ENCODE measurements at regions not wholly inside any gene's neighbourhood (a gene's known extent, or its start where the extent isn't known, plus 50 kb on each side); places are given as distances from the start of the nearest gene placed in this dataset.

DNA sequence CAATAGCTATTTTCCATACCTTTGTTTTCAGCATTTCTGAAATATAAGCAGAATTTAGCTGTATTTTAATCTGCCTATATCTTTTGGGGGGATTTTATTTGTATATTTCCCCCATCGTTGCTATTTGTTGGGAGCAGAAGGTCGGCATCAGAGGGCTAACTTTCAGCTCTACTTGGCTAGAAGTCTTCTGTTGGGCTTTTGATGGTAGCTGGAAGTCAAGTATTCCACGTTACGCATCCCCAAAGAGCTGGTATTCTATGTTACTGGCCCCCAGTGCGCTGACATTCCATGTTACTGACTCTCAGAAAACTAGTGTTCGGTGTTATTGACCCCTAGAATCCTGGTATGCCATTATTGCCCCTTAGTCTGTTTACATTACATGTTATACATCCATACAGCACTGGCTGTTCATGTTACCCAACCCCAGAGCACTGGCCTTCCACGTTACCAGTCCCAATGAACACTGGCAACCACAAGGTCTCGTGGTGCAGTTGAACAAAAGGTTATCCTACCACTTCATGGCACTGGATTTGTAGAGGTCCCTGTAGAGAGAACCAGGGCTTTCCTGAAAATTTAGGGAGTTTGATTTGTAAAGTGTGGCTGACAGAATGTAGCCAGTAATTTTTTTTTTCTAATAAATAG is 278.1 kb upstream of the CD180 start:
- no peak for DNase-seq (ENCODE audit: low read depth in 2 of 2)

DNA sequence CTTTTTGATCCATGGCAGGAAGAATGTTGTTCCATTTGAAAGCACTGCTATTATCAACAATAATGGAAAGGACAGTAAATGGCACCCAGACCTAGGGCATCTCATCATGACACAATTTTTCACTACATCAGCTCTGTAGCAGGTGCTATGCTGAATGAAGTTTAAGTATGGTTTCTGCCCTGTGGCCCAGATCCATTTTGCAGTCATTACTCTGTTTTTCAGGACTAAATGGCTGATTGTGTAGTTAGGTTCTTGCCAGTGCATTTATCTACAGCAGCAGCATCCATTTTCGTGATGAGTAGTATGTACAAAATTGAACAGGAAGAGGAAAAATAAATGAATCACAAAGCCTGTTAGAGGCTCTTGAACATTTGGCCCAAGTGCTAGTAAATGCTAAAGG is 270.5 kb upstream of the CD180 start:
- DNase-seq (ENCODE audit: low read depth in 2 of 2), result no peak

DNA sequence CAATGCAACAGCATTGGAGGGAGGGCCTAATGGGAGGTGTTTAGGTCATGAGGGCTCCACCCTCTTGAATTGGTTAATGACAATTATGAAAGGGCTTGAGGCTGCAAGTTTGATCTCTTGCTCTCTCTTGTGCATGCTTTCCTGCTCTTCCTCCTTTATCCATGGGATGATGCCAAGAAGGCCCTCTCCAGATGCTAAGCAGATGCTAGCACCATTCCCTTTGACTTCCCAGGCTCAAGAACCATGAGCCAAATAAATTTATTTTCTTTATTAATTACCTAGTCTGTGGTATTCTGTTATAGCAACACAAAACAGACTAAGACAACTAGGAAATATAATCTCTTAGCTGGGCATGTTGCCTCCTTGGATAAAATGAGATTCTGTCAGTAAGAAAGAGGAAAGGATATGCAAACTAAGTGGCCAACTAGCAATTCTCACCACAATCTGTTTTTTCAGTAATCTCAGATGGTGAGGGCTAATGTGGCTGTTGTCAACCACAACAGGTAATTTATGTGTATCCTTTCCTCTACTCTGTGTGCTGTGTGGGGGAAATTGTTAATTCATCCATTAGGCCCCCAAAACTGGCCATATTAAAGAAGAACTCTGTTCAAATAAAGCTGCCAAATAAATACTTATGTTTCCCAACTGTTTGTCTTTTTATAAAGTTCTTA is 269.1 kb upstream of the CD180 start:
- DNase-seq (ENCODE audit: low read depth in 2 of 2), result no peak

- DNase-seq (ENCODE audit: low read depth in 2 of 2), result no peak
Observed at GRCh38 chr5:67462147-67462546, 265.5 kb upstream of the CD180 start.

- no peak for DNase-seq (ENCODE audit: low read depth in 2 of 2)
Observed at GRCh38 chr5:67459253-67459652, 262.7 kb upstream of the CD180 start.

- no peak for DNase-seq (ENCODE audit: low read depth in 2 of 2)
Observed at GRCh38 chr5:67455970-67456369, 259.4 kb upstream of the CD180 start.

GRCh38 chr5:67454957-67455561 is 258.5 kb upstream of the CD180 start:
- no peak for DNase-seq (ENCODE audit: low read depth in 2 of 2)

DNA sequence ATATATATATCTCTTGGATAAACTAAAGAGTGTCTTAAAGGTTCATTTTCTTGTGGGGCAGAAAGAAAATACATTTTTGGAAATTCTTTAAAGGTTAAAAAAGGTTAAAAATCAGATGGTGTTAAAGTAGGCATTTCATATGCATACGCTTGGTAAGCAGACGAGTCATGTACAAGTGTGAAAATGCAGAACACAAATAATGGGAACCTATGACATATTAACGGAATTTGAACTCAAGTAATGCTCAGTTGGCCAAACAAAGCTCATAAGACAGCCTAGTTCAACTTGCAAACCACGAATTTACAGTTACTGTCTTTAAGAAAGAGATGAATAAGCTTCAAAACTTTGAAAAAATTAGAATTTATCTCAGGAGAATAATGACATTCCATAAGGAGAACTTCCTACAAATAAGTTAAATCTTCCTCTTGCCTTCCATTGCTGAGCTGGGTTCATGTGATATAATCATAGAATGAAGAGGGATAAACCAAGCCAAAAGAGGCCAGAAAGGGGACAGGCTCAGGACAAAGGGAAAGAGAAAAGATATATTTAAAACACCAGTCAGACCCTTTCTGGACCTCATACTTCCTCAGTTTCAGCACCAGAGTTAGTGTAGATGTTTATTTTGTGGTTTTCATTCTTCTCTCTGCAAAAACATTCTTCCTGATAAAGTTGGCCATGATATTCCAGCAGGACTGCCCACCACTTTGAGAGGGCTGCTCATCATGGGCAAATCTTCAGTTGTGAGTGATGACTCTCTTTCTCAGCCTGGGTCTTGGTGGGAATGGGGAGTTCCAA is 256.7 kb upstream of the CD180 start:
- no peak for DNase-seq (ENCODE audit: low read depth in 2 of 2)

- no peak for DNase-seq (ENCODE audit: low read depth in 2 of 2)
Observed at GRCh38 chr5:67451640-67452279, 255.2 kb upstream of the CD180 start.

- DNase-seq (ENCODE audit: low read depth in 2 of 2), result no peak
Observed at GRCh38 chr5:67447732-67448131, 251.1 kb upstream of the CD180 start.

DNA sequence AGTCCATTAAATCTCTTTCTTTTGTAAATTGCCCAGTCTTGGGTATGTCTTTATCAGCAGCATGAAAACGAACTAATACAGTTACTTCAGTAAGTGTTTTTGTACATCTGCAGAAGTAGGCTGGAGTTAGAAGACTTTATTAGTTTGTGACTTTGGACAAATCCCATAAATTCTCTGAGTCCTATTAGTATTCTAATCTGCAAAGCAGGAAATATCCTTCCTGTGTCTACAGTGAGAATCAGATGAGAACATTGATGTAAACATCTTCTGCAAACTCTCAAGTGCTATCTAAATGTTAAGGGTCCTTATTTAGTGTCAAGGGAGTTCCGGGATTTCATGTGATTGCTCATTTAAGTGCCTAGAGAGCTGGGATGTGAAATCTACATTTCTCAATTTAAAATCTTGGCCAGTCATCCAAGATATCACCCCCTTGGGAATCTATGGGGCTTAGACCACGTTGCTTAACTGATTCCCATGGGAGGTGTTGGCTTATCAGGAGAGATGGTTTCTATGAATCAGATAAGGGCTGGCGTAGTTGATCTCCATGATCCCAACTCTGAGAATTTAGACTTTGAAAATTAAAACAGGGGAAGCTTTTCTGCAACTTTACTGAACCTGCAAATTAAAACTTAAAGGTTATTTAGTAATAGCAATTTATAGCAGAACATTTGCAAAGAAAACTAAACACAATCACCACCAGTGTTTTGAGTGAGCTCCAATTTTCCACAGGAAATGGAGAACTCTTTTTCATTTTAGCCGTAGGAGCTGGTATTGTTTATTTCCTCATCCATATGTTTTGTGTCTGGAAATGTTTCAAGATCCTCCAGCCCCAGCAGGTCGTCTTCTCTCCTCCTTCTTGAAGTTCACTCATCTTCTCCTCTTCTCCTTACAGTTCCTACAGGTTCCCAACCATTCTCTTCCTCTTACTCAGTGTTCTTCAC is 241.6 kb upstream of the CD180 start:
- no peak for DNase-seq (ENCODE audit: low read depth in 2 of 2)

DNA sequence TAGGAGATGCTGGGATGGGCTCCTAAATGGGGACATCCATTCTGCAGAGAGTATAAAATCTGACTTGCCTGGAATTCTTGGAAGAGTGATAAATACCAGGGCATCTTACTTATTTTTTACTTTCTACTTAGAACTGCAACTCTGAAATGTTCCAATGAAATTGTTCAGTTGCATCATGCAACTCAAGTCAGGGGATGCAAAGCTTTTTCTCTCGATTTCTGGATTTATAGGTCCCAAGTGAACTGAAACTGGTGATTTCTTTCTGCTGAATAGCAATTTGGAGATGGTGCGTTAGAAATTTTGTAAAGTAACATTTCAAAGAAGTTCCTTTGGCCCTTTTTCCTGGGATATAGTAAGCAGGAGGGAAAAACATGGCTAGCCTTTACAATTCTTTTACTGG is 238.4 kb upstream of the CD180 start:
- no peak for DNase-seq (ENCODE audit: low read depth in 2 of 2)

DNA sequence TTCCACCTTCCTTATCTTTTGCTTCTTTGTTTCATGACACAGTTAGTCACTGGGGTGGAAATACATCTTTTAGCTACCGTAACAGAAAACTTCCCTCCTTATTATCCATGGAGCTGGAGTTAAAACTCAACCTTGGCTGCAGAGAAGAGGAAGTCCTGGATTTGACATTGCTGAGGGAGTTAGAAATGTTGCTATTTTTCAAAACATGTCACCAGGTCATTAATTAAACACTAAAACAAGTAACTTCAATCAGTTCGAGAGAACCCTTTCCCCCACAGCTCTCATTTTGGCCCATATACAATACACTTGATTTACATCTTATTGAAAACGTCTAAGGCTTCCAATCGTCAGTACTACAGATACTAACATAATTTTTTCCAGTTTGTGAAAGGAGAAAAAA is 237.9 kb upstream of the CD180 start:
- no peak for DNase-seq (ENCODE audit: low read depth in 2 of 2)

GRCh38 chr5:67432606-67433005 is 236.0 kb upstream of the CD180 start:
- no peak for DNase-seq (ENCODE audit: low read depth in 2 of 2)

- DNase-seq (ENCODE audit: low read depth in 2 of 2), result no peak
Observed at GRCh38 chr5:67431191-67431590, 234.6 kb upstream of the CD180 start.

DNA sequence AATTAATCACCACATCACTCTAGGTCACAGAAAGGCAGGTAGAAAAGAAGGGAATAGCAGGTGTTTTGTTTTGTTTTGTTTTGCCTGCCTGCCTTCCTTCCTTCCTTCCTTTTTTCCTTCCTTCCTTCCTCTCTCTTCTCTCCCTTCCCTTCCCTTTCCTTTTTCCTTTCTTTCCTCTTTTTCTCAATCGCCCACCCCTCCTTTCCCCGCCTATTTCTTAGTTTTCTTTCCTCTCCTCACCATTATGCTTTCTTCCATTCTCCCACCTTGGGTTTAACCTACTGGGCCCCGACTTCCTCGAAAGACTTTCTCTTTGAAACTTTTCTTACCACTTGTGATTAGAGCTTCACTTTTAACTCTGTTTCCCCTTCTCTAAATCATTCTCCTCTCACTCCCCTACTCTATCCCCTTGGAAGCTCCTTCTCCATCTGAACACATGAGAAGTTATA is 231.3 kb upstream of the CD180 start:
- DNase-seq (ENCODE audit: low read depth in 2 of 2), result no peak

GRCh38 chr5:67426961-67427849 is 230.6 kb upstream of the CD180 start:
- no peak for DNase-seq (ENCODE audit: low read depth in 2 of 2)

- DNase-seq (ENCODE audit: low read depth in 2 of 2), result no peak
Observed at GRCh38 chr5:67425514-67425913, 228.9 kb upstream of the CD180 start.

DNA sequence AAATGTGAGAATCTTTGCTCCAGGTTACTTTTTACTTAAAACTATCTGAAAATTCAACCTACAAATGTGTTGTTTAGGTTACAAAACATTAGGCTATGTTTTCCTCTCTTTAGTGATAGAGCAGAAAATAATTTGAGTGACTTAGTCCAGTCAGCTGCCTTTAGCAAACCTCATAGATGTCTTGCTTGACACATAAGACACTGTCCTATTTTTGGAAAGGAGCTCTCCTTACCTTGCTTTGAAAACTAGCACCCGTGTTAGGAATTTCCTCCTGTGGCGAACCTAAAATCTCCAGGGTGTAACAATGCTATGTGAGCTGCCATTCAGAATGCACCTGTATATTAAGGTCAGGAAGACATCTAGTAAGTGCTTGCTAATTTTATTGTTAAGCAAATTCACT is 221.2 kb upstream of the CD180 start:
- DNase-seq (ENCODE audit: low read depth in 2 of 2), result no peak

DNA sequence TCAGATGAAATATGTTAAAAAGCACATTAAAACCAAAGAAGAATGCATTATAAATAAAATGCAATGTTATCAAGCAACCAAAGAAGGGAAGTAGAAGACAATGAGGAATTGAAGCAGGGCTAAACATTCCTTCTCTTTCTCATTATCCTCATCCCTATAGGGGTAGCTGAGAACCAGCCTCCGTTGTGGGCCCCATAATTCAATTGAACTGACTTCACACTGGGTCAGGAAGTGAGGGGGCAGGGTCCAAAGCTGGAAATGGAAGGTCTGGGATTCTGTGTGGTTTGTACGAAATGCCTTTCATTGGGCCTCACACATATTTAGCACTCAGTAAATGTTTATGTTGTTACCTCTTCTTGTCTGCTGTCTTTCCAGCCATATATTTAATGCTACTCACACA is 220.4 kb upstream of the CD180 start:
- no peak for DNase-seq (ENCODE audit: low read depth in 2 of 2)
